H1 (cell line): ENCODE measurements at regions not wholly inside any gene's neighbourhood (a gene's known extent, or its start where the extent isn't known, plus 50 kb on each side); places are given as distances from the start of the nearest gene placed in this dataset.

Experiments used
- ATF3 ChIP-seq: IDR thresholded peaks from 2 replicates; pipeline ENCODE4 v1.6.1; 2011; ENCODE audit warnings: low read depth, mild to moderate bottlenecking, low read length; ENCODE audit not compliant: insufficient read depth
- CBX8 ChIP-seq: fragments of 300-800, 300-1000 bp; sonication (generic); IDR thresholded peaks from 2 replicates; pipeline ENCODE4 v1.7.1; 2016; ENCODE audit warnings: low read depth, low read length, borderline replicate concordance
- CEBPB ChIP-seq: IDR thresholded peaks from 2 replicates; pipeline ENCODE4 v1.6.1; 2012; ENCODE audit warnings: low read depth, low read length
- EP300 ChIP-seq, 2 experiments: IDR thresholded peaks; 1 replicate in 1 of 2; 2 replicates in 1 of 2; pipeline ENCODE4 v1.6.1; 2011 to 2012; ENCODE audit warnings: low read depth in 2 of 2, low read length in 2 of 2, mild to moderate bottlenecking in 2 of 2, borderline replicate concordance in 1 of 2, inconsistent platforms in 1 of 2, moderate library complexity in 1 of 2
- NRF1 ChIP-seq: IDR thresholded peaks from 2 replicates; pipeline ENCODE4 v1.6.1; 2011; ENCODE audit warnings: mild to moderate bottlenecking, low read depth, low read length, improper control_type of control experiment
- TCF12 ChIP-seq: IDR thresholded peaks from 2 replicates; pipeline ENCODE4 v1.6.1; 2011; ENCODE audit warnings: low read depth, mild to moderate bottlenecking, low read length
- TF ChIP-seq, protein P1 (sequence below): IDR thresholded peaks from 2 replicates; pipeline ENCODE4 v1.6.1; 2011; ENCODE audit warnings: low read length, improper control_type of control experiment
- TF ChIP-seq, protein P2 (sequence below), 3 experiments: IDR thresholded peaks; 1 replicate in 2 of 3; 2 replicates in 1 of 3; pipeline versions ENCODE4 v1.5.1 to v1.6.1; 2011; ENCODE audit warnings: low read length in 3 of 3, mild to moderate bottlenecking in 3 of 3, inconsistent platforms in 2 of 3, low read depth in 1 of 3, moderate library complexity in 1 of 3; ENCODE audit not compliant: insufficient read depth in 1 of 3; ENCODE audit errors: control extremely low read depth in 1 of 3
- TF ChIP-seq, protein P3 (sequence below): IDR thresholded peaks from 2 replicates; pipeline ENCODE4 v1.6.1; 2012; ENCODE audit warnings: inconsistent platforms

DNA sequence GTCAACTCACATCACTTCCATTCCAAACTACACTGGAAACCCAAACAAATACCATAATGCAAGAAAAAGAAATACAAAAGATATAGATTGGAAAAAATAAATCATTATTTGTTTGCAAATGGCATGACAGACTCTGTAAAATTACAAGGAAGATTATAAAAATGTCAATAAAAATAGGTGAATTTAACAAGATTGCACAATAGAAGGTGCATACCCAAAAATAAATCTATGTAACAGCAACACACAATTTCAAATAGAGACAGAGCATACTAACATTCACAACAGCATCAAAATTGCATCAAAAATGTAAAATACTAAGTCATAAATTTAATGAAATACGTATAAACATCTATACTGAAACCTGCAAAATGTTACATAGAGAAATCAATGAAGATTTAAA lies 1140.0 kb upstream of the GJE1 start:
- TF ChIP-seq, protein P1, sequence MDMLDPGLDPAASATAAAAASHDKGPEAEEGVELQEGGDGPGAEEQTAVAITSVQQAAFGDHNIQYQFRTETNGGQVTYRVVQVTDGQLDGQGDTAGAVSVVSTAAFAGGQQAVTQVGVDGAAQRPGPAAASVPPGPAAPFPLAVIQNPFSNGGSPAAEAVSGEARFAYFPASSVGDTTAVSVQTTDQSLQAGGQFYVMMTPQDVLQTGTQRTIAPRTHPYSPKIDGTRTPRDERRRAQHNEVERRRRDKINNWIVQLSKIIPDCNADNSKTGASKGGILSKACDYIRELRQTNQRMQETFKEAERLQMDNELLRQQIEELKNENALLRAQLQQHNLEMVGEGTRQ: no peak
- TF ChIP-seq, protein P2, sequence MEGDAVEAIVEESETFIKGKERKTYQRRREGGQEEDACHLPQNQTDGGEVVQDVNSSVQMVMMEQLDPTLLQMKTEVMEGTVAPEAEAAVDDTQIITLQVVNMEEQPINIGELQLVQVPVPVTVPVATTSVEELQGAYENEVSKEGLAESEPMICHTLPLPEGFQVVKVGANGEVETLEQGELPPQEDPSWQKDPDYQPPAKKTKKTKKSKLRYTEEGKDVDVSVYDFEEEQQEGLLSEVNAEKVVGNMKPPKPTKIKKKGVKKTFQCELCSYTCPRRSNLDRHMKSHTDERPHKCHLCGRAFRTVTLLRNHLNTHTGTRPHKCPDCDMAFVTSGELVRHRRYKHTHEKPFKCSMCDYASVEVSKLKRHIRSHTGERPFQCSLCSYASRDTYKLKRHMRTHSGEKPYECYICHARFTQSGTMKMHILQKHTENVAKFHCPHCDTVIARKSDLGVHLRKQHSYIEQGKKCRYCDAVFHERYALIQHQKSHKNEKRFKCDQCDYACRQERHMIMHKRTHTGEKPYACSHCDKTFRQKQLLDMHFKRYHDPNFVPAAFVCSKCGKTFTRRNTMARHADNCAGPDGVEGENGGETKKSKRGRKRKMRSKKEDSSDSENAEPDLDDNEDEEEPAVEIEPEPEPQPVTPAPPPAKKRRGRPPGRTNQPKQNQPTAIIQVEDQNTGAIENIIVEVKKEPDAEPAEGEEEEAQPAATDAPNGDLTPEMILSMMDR (IDR thresholded peaks at IDR 0.05; ENCODE audit: control extremely low read depth in 1 of 3, insufficient read depth in 1 of 3, low read depth in 1 of 3, low read length in 3 of 3): no peak
- TF ChIP-seq TCF12 (no peak), EP300 (IDR thresholded peaks at IDR 0.05; ENCODE audit: borderline replicate concordance in 1 of 2, low read depth in 2 of 2, low read length in 2 of 2) (no peak), CEBPB (peak; percentile 16; the same call in 1 of the 2 replicates), ATF3 (no peak), NRF1 (no peak), CBX8 (no peak)
- TF ChIP-seq, protein P3, sequence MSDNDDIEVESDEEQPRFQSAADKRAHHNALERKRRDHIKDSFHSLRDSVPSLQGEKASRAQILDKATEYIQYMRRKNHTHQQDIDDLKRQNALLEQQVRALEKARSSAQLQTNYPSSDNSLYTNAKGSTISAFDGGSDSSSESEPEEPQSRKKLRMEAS: no peak
